OCI-LY7 (cell line): ENCODE measurements at regions not wholly inside any gene's neighbourhood (a gene's known extent, or its start where the extent isn't known, plus 50 kb on each side); places are given as distances from the start of the nearest gene placed in this dataset.

Experiments used
- BruUV-seq: library from RNA; stranded (reverse); fragments of 400-500 nt; replicated peaks from 2 replicates; lab custom pipeline; 2021; lab: Mats Ljungman, UMichigan
- CTCF ChIA-PET: fragments of 300-600 bp; sonication (Branson Sonifier 250); formaldehyde crosslinking; loops from one replicate; lab custom pipeline; 2022; ENCODE audit warnings: antibody characterized with exemption; ENCODE audit not compliant: unreplicated experiment; lab: Charles Lee
- POLR2A ChIA-PET: fragments of 300-600 bp; sonication (Branson Sonifier 250); formaldehyde crosslinking; loops from one replicate; lab custom pipeline; 2022; ENCODE audit warnings: antibody characterized with exemption; lab: Charles Lee
- DNase-seq: peaks from one replicate; pipeline ENCODE4 v3.0.0-alpha.2; 2015; ENCODE audit warnings: low spot score
- H2AFZ ChIP-seq: fragments of 200-600 bp; sonication (generic), shearing (Covaris generic); 2 replicates; pipeline ENCODE4 v1.6.1; 2014; ENCODE audit warnings: mild to moderate bottlenecking, antibody characterized with exemption, low read length, moderate library complexity
- H3K27ac ChIP-seq: fragments of 200-600 bp; sonication (generic); 2 replicates; pipeline ENCODE4 v1.5.1; 2014; ENCODE audit warnings: mixed run types, low read depth, mild to moderate bottlenecking, moderate library complexity, low read length, inconsistent platforms; ENCODE audit not compliant: poor library complexity, severe bottlenecking
- H3K36me3 ChIP-seq: fragments of 200-600 bp; sonication (generic); 2 replicates; pipeline ENCODE4 v1.6.1; 2014; ENCODE audit warnings: mild to moderate bottlenecking, antibody characterized with exemption, low read length, moderate library complexity, mixed read lengths; ENCODE audit not compliant: insufficient read depth
- H3K4me1 ChIP-seq: fragments of 200-600 bp; sonication (generic); 2 replicates; pipeline ENCODE4 v1.5.1; 2014; ENCODE audit warnings: mild to moderate bottlenecking, low read length; ENCODE audit not compliant: insufficient read depth, poor library complexity, severe bottlenecking
- H3K4me2 ChIP-seq: fragments of 200-600 bp; sonication (generic); 2 replicates; pipeline ENCODE4 v1.6.1; 2014; ENCODE audit warnings: mild to moderate bottlenecking, low read length
- H3K4me3 ChIP-seq: fragments of 200-600 bp; sonication (generic); 2 replicates; pipeline ENCODE4 v1.5.1; 2014; ENCODE audit warnings: mild to moderate bottlenecking, low read depth, low read length; ENCODE audit not compliant: poor library complexity, severe bottlenecking
- H3K79me2 ChIP-seq: fragments of 200-600 bp; sonication (generic); 2 replicates; pipeline ENCODE4 v1.6.1; 2016; ENCODE audit warnings: low read depth, mild to moderate bottlenecking, low read length, moderate library complexity, mixed read lengths; ENCODE audit not compliant: insufficient read depth
- H3K9me2 ChIP-seq: fragments of 200-600 bp; sonication (generic); 2 replicates; pipeline ENCODE4 v1.6.1; 2016; ENCODE audit warnings: mild to moderate bottlenecking, low read length, mixed read lengths; ENCODE audit not compliant: insufficient read depth
- H3K9me3 ChIP-seq: fragments of 200-600 bp; sonication (generic); 2 replicates; pipeline ENCODE4 v1.6.1; 2014; ENCODE audit warnings: mild to moderate bottlenecking, mixed run types, low read length, mixed read lengths
- H4K20me1 ChIP-seq: fragments of 200-600 bp; sonication (generic); 2 replicates; pipeline ENCODE4 v1.6.1; 2014; ENCODE audit warnings: mild to moderate bottlenecking, antibody characterized with exemption, low read length, moderate library complexity, mixed read lengths; ENCODE audit not compliant: insufficient read depth
- CTCF ChIP-seq: fragments of 200-600 bp; sonication (generic); conservative IDR thresholded peaks from 2 replicates; pipeline ENCODE4 v1.5.1; 2014; ENCODE audit warnings: mild to moderate bottlenecking, antibody characterized with exemption, low read length, moderate library complexity, mixed read lengths
- EZH2phosphoT487 ChIP-seq: fragments of 200-600 bp; sonication (generic); IDR thresholded peaks from 2 replicates; pipeline ENCODE4 v1.6.1; 2018; ENCODE audit warnings: low read depth, borderline replicate concordance, mild to moderate bottlenecking, mixed run types, antibody characterized with exemption, low read length, moderate library complexity, mixed read lengths
- intact Hi-C: fragments of 100-400 bp; cut with micrococcal nuclease; formaldehyde crosslinking; loops from one replicate; pipeline ENCODE4 v1.10.0; 2022; ENCODE audit not compliant: unreplicated experiment

DNA sequence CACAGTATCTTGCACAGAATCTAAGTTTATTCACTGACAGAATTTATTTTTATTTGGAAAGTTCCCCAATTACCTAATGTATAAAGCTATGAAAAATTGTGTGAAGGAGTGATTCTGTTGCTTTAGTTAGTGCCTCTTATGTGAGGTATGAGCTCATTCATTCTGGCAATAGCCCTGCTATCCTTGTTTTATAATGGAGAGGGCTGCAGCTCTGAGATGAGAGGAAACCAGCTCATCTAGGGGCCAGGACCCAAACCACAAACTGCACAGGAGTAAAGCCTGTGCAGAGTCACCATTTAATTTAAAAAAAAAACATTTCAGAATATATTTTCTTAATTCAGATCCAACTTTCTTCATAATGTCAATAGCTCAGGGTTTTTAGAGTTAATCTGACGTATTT is 383.0 kb downstream of the TMEM182 start:
- Histone ChIP-seq H4K20me1 (no peaks in the 10 kb centered on the region), H3K4me1 (no peaks in the 10 kb centered on the region), H3K4me2 (no peak overlapping the region), H3K79me2 (no peaks in the 10 kb centered on the region), H2AFZ (no peak overlapping the region), H3K36me3 (no peaks in the 10 kb centered on the region), H3K9me3 (no peaks in the 10 kb centered on the region), H3K4me3 (no peak overlapping the region), H3K9me2 (no peaks in the 10 kb centered on the region), H3K27ac (no peak overlapping the region)
- ChIA-PET POLR2A (no interaction called here), CTCF (no interaction called here)
- no peak for DNase-seq
- intact Hi-C loops, result no loop called here
- TF ChIP-seq CTCF, result no peak
- no peak for TF ChIP-seq EZH2phosphoT487
- no TSS peak for BruUV-seq

GRCh38 chr2:103145739-103146138 is 383.9 kb downstream of the TMEM182 start:
- Histone ChIP-seq H3K4me1 (no peaks in the 10 kb centered on the region), H3K9me2 (no peaks in the 10 kb centered on the region), H3K27ac (no peak overlapping the region), H3K79me2 (no peaks in the 10 kb centered on the region), H3K9me3 (no peaks in the 10 kb centered on the region), H3K4me2 (no peak overlapping the region), H4K20me1 (no peaks in the 10 kb centered on the region), H2AFZ (no peak overlapping the region), H3K4me3 (no peak overlapping the region), H3K36me3 (no peaks in the 10 kb centered on the region)
- no peak for DNase-seq
- POLR2A ChIA-PET, result no interaction called here
- CTCF ChIA-PET, result no interaction called here
- no peak for TF ChIP-seq EZH2phosphoT487
- no peak for TF ChIP-seq CTCF
- intact Hi-C loops, result no loop called here
- BruUV-seq, result no TSS peak

- POLR2A ChIA-PET, result no interaction called here
- Histone ChIP-seq H3K36me3 (no peaks in the 10 kb centered on the region), H3K9me2 (no peaks in the 10 kb centered on the region), H4K20me1 (no peaks in the 10 kb centered on the region), H2AFZ (no peak overlapping the region), H3K4me1 (no peaks in the 10 kb centered on the region), H3K27ac (no peak overlapping the region), H3K9me3 (no peaks in the 10 kb centered on the region), H3K4me3 (no peak overlapping the region), H3K79me2 (no peaks in the 10 kb centered on the region), H3K4me2 (no peak overlapping the region)
- BruUV-seq, result no TSS peak
- CTCF ChIA-PET, result no interaction called here
- intact Hi-C loops, result no loop called here
- no peak for DNase-seq
- TF ChIP-seq CTCF (no peak), EZH2phosphoT487 (no peak)
These were observed 389.2 kb downstream of the TMEM182 start for GRCh38 chr2:103151046-103151445.
